Calu3 (cell line): ENCODE measurements at regions not wholly inside any gene's neighbourhood (a gene's known extent, or its start where the extent isn't known, plus 50 kb on each side); places are given as distances from the start of the nearest gene placed in this dataset.
"Not testable (repeated sequence)": the region's sequence is repeated elsewhere in the genome, so short reads cannot be mapped to it uniquely, and the experiment has no call there.

ENCODE experiments used
- BruUV-seq: library from RNA; stranded (reverse); fragments of 400-500 nt; replicated peaks from 2 replicates; lab custom pipeline; 2021; lab: Mats Ljungman, UMichigan
- CTCF ChIA-PET: fragments of 300-600 bp; sonication (Branson Sonifier 250); formaldehyde crosslinking; loops from one replicate; lab custom pipeline; 2022; ENCODE audit warnings: antibody characterized with exemption; lab: Charles Lee
- DNase-seq: peaks from one replicate; pipeline ENCODE4 v3.0.0; 2022
- H3K27ac Mint-ChIP-seq: one replicate; pipeline ENCODE4 v1.8.0; 2022; ENCODE audit warnings: mixed read lengths; ENCODE audit not compliant: unreplicated experiment
- H3K27me3 Mint-ChIP-seq: one replicate; pipeline ENCODE4 v1.8.0; 2022; ENCODE audit warnings: mixed read lengths; ENCODE audit not compliant: unreplicated experiment
- H3K36me3 Mint-ChIP-seq: one replicate; pipeline ENCODE4 v1.8.0; 2022; ENCODE audit warnings: mild to moderate bottlenecking, moderate library complexity, mixed read lengths; ENCODE audit not compliant: insufficient read depth, unreplicated experiment
- H3K4me1 Mint-ChIP-seq: one replicate; pipeline ENCODE4 v1.8.0; 2022; ENCODE audit warnings: mild to moderate bottlenecking, low read depth, mixed read lengths; ENCODE audit not compliant: unreplicated experiment
- H3K4me3 Mint-ChIP-seq: one replicate; pipeline ENCODE4 v1.8.0; 2022; ENCODE audit warnings: mild to moderate bottlenecking, low read depth, moderate library complexity, mixed read lengths; ENCODE audit not compliant: unreplicated experiment
- H3K9me3 Mint-ChIP-seq: one replicate; pipeline ENCODE4 v1.8.0; 2022; ENCODE audit warnings: low read depth, mixed read lengths; ENCODE audit not compliant: unreplicated experiment
- CTCF ChIP-seq: fragments of 200-600 bp; IDR thresholded peaks from one replicate; pipeline ENCODE4 v1.8.0; 2022; ENCODE audit warnings: antibody characterized with exemption; ENCODE audit not compliant: unreplicated experiment
- intact Hi-C: fragments of 100-400 bp; cut with micrococcal nuclease; formaldehyde crosslinking; loops from one replicate; pipeline ENCODE4 v1.10.0; 2022; ENCODE audit not compliant: unreplicated experiment

- peaks cover 12% of the 10 kb centered on the region for H3K9me3 Mint-ChIP-seq
- no peaks in the 10 kb centered on the region for H3K4me1 Mint-ChIP-seq
- no peaks in the 10 kb centered on the region for H3K27me3 Mint-ChIP-seq
- no peak for DNase-seq
- CTCF ChIA-PET = no interaction called here
- intact Hi-C loops = no loop called here
- no peak overlapping the region for H3K27ac Mint-ChIP-seq
- TF ChIP-seq CTCF = no peak
- H3K4me3 Mint-ChIP-seq = no peak overlapping the region
- BruUV-seq = no TSS peak
- no peaks in the 10 kb centered on the region for H3K36me3 Mint-ChIP-seq
These were observed 90.3 kb upstream of the IMPG1 start for GRCh38 chr6:76162811-76163210.

GRCh38 chr6:76157800-76158199, 85.3 kb upstream of the IMPG1 start:
- CTCF ChIA-PET, DNase-seq, H3K9me3 Mint-ChIP-seq, H3K27me3 Mint-ChIP-seq, BruUV-seq, H3K4me3 Mint-ChIP-seq, H3K36me3 Mint-ChIP-seq, H3K4me1 Mint-ChIP-seq, intact Hi-C loops, H3K27ac Mint-ChIP-seq: not testable (repeated sequence)

GRCh38 chr6:76135481-76135880, 63.0 kb upstream of the IMPG1 start:
- H3K4me1 Mint-ChIP-seq = peaks cover 2% of the 10 kb centered on the region
- intact Hi-C loops = no loop called here
- BruUV-seq = no TSS peak
- DNase-seq = no peak
- no peaks in the 10 kb centered on the region for H3K27me3 Mint-ChIP-seq
- H3K27ac Mint-ChIP-seq = no peak overlapping the region
- no peak for TF ChIP-seq CTCF
- CTCF ChIA-PET = no interaction called here
- H3K36me3 Mint-ChIP-seq = no peaks in the 10 kb centered on the region
- peaks cover under 1% of the 10 kb centered on the region for H3K9me3 Mint-ChIP-seq
- no peak overlapping the region for H3K4me3 Mint-ChIP-seq

- Mint-ChIP-seq H3K36me3 (no peaks in the 10 kb centered on the region), H3K9me3 (peaks cover 2% of the 10 kb centered on the region), H3K27ac (no peak overlapping the region), H3K4me1 (peaks cover 9% of the 10 kb centered on the region), H3K4me3 (no peak overlapping the region), H3K27me3 (no peaks in the 10 kb centered on the region)
- TF ChIP-seq CTCF = no peak
- CTCF ChIA-PET = no interaction called here
- intact Hi-C loops = no loop called here
- DNase-seq = no peak
- BruUV-seq = no TSS peak
These were observed 62.2 kb upstream of the IMPG1 start for GRCh38 chr6:76134651-76135050.

- intact Hi-C loops = no loop called here
- CTCF ChIA-PET = no interaction called here
- Mint-ChIP-seq H3K4me3 (no peak overlapping the region), H3K9me3 (no peaks in the 10 kb centered on the region), H3K4me1 (no peaks in the 10 kb centered on the region), H3K36me3 (no peaks in the 10 kb centered on the region), H3K27ac (no peak overlapping the region), H3K27me3 (no peaks in the 10 kb centered on the region)
- no peak for DNase-seq
- BruUV-seq = no TSS peak
- TF ChIP-seq CTCF = no peak
These were observed 51.6 kb upstream of the IMPG1 start for GRCh38 chr6:76124018-76124417.
